Activated T-cell treated with anti-CD3 and anti-CD28 coated beads for 48 hours (primary cell): ENCODE measurements at regions not wholly inside any gene's neighbourhood (a gene's known extent, or its start where the extent isn't known, plus 50 kb on each side); places are given as distances from the start of the nearest gene placed in this dataset.
"Not testable (repeated sequence)": the region's sequence is repeated elsewhere in the genome, so short reads cannot be mapped to it uniquely, and the experiment has no call there.

ENCODE experiments used
- DNase-seq: peaks from one replicate; pipeline ENCODE4 v3.0.0-alpha.2; 2020; ENCODE audit warnings: low read depth

DNA sequence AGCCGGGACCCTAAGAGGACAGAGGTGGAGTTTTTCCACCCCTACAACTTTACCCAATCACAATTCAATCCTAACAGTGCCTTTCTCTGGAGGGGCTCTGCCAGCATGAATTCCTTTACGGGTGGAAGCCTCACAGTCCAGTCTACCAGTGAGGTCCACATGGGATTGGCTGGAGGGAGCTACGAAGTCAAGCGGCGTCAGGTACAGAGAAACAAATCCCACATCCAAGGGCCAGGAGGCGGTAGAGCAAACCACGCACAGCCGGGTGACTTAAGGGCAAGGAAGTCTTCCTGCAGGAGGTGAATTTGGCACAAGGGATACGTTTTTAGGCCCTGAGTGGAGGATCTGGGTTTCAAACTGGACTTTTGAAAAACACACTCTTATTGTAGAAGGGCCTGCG lies 199.6 kb downstream of the UQCRFS1 start:
- DNase-seq = no peak

DNA sequence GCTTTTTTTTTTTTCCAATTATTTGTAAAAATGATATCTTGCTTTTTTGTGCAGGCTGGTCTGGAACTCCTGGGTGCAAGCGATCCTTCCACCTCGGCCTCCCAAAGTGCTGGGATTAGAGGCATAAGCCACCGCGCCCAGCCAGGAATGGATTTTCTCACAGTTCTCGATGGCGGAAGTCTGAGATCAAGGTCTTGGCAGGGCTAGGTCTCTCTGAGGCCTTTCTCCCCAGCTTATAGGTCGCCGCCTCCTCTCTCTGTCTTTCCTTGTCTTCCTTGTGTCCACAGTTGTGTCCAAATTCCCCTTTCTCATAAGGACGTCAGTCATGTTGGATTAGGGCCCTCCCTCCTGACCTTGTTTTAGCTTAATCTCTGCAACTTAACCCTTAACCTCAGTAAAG lies 200.5 kb downstream of the UQCRFS1 start:
- no peak for DNase-seq

DNA sequence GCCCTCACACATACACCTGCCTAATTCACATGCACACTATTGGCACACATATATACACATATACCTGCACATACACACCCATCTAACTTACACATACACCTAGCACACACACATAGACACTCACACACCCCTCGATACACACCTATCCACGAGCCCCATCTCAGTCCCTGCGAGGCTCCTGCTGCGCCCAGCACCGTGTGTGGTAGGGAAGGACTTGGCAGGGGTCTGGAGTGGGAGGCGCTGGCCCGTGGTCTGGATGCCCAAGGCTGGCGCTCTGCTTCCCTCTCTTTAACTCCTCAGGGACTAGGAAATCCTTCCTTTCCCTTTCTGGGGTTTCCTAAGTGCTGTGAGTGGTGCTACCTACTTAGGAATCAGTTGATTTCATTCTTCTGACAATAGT lies 202.7 kb downstream of the UQCRFS1 start:
- DNase-seq = no peak

DNA sequence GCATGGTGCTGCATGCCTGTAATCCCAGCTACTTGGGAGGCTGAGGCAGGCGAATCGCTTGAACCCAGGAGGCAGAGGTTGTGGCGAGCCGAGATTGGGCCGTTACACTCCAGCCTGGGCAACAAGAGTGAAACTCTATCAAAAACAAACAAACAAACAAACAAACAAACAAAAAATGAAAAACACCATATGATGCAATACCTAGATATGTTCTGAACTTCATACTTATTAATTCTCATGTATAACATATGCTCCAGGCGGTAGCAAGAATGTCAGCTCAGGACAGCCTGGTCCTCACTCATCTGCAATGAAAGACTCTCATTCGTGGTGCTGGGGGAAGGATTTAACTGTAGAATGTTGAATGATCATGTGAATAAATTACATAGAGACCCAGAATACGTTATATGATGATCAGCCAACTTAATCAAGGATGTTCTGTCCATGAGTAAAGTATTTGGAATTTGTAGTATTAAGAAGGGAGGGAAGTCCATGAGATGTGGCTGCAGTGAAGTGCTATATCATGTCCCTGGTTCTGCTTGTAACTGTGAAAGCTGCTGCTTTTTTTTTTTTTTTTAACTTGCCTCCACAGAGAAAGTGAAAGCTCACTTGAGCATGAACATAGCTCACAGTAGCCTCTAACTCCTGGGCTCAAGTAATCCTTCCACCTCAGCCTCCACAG lies 206.8 kb downstream of the UQCRFS1 start:
- DNase-seq = no peak

DNA sequence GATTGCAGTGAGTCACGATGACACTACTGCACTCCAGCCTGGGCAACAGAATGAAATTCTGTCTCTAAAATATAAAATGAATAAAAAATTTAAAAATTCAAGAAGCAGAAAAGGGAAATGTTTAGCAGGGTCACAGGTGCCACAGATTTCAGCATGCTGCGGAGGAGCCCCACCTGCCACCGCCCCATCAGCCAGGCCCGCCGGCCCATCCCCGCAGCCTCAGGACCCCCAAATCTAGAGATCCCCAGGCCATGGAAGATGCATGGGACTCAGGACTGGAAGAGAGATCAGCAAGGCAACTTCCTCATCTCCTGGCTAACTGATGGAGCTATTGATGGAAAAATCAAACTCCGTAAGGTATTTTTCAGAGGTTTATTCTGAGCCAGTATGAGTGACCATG lies 208.2 kb downstream of the UQCRFS1 start:
- DNase-seq = no peak

DNA sequence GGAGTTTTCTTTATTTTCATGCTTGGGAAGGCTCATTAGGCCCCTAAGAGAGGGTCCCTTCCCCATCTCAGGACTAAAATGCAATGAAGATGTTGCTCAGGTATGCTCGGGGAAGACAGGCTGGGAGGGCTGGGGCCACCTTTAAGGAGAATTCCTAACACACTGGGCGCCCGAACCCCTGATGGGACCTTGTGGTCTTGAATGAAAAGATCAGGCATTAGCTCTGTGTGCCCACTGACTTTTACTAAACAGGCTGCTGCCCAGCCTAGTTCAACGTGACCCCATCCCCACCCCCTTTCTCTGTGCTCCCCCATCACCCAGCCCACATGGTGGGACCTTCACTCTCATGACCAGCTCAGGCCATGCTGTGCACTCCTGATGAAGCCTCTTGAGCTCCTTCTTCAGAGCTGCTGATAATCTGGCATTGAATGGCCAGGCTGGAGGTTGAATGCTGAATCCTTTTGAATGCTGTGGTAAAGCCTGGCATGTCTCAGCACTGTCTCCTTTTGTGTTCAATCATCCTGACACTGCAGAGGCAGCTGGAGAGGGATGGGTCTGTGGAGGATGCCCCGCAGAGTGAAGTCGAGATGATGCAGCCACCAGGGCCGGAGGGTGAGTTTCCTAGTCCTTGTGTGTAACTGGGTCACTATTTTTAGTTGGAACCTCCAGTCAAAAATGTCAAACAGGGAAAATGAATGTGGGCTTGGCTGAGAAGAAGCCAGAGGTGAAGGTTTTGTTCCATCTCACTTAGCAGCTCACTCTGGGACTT lies 209.1 kb downstream of the UQCRFS1 start:
- DNase-seq = no peak

DNA sequence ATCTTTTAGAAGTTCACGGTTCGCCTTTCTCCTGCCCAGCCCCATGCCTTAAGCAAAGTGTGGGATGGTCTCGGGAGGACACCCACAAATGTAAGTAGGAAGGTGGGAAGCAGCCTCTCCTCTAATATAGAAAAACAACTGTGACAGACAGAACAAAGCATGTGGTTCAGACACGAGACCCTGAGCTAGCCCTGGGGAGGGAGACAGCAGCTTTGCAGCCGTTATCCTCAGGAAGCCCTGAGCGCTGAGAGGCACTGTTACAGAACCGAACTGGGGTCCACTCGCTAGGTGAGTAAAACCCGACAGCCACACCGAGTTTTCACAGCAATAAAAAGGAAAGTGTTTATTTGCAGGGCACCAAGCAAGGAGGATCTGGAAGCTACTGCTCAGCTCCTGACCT lies 210.6 kb downstream of the UQCRFS1 start:
- DNase-seq = no peak

DNA sequence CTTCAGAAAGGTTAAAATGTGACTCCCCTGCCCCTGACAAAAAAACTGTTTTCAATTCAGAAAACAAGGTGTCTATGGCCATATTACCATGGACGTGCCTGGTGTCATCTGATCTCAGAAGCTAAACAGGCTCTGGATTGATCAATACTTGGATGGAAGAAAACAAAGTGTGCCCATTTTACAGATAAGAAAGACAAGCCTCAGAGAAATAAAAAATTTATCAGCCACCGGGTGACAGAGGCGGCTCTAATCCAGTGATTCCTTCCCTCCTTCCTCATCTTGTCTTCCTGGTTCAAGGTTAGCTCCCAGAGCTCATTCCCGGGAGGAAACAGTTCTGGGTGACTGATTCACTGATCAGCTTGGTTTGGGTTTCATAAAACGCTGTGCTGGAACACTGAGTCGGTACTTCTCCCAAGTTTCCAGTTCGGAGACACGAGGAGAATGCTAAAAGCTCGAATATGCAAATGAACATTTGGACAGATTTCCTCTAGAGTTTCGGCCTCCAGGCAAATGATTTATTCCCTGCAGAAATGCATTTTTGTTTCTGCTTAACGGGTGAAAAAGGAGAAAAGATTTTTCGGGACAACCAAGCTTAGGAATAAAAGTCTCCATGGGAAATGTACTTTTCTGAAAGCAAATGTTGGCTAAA lies 211.2 kb downstream of the UQCRFS1 start:
- no peak for DNase-seq

DNA sequence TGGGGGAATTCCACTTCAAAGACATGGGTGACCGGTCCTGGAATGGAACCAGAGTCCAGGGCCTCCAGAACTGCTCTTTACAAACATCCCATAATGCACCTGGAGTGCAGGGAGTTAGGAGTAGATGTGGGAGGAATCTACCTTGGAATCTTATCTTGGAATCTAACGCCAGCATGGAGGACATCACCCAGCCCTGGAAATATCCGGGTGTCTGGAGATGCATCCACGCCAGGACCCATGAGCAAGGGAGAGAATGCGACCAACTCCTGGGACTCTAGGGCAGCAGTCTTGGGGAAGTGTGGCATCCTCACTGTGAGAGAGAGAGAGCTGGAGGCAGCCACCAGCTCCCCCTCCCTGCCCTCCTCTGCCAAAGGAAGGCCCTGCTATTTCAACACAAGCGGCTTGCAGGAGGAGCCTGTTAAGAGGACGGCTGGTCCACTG lies 211.8 kb downstream of the UQCRFS1 start:
- DNase-seq = no peak

DNA sequence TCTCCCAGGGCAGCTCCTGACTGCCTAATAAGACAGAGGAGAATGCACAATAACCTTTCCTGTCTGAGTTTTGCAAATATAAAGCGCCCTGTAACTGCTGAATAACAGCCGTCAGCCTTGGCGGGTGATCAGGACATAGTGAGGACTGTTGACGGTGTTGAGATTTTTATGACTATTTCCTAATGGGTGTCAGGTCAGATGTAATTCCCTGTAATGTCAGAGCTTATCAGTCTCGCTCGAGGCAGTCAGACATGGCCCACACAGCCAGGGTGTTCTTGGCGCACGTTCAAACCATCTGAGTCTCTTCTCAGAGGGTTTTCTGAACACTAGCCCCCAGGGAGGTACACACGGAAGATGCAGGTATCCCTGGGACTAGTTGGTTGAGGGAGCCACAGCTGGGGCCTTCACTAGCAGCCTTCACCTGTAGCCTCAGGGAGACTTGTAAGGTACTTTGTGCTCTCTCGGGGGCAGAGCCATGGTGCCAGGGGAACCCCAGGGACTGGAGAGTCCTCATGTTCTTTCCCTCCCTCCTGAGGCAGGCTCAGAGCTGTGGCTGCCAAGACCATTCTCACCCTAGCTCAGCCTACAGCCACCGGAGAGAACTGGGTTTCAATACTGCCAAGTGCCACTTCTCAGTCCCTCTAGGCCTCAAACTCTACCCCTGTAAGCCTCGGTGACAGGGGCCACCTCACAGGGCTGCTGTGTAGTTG lies 213.1 kb downstream of the UQCRFS1 start:
- DNase-seq = no peak

DNA sequence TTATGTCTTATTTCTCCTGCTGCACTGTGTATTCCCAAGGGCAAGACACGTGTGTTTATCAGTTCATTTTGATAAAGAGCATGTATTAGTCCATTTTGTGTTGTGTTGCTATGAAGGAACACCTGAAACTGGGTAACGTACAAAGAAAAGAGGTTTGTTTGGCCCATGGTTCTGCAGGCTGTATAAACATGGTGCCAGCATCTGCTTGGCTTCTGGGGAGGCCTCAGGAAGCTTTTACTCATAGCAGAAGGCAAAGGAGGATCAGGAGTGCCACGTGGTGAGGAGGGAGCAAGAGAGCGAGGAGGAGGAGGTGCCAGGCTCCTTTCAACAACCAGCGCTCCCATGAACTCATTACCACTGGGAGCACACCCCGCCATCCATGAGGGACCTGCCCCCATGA lies 214.0 kb downstream of the UQCRFS1 start:
- no peak for DNase-seq

DNA sequence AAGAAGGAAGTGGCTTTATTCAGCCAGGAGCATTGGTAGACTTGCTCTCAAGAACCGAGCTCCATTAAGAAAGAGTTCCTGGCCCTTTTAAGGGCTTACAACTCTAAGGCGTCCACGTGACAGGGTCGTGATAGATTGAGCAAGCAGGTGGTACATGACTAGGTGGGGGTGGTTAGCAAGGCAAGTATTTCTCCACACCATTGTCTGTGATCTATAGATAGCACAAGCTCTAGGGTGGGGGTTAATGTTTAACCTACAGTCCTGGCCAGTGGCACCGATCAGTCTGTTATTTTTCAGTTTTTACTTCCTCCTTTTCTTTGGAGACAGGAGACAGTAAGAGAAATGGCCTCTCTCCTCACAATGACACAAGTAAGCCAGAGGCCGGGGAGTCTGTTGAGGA lies 215.1 kb downstream of the UQCRFS1 start:
- DNase-seq = not testable (repeated sequence)

DNA sequence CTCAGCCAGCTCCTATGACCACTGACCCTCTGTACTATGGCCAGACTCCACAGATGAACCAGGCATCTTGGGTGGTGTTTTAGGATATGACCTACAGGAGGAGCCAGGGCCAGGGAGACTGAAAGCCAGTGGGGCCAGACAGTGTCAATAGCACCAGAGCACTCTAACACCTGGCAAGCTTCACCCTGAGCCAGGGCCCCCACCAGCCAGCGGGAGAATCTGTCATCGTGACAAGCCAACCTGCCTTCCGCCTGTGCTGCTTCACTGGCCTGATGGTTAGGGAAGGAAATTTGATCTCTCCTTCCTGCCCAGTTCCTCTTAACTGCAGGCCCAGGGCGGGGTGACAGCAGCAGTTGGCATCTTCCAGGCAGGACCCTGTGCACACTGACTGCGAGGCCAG lies 222.4 kb downstream of the UQCRFS1 start:
- no peak for DNase-seq

DNA sequence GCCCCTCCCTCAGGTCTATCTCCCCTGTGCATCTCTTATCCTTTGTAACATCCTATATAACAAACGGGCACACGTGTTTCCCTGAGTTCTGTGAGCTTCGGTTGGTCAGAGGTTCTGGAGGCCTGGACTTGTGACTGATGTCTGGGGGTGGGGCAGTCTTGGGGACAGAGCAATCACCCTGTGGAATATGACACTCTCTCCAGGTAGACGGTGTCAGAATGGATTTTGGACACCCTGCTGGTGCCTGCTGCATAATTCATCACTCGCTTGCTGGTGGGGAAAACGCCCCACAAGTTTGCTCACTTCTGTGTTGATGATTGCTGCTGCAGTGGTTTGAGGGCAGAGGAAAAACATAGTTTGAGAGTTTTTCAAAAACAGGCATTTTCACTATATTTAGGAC lies 223.2 kb downstream of the UQCRFS1 start:
- no peak for DNase-seq

DNA sequence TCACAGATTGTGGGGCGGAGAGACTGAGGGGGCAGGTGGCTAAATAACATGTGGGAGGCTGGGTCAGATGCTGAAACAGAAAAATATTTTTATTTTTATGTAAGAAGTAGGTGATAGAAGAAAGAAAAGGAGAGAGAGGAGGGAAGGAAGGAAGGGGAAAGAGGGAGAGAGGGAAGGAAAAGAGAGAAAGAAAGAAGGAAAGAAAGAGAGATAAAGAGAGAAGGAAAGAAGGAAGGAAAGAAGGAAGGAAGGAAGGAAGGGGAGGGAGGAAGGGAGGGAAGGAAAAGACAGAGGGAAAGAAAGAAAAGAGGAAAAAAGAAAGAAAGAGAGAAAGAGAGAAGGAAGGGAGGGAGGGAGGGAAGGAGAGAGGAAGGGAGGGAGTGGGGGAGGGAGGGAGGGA lies 224.9 kb downstream of the UQCRFS1 start:
- no peak for DNase-seq

DNA sequence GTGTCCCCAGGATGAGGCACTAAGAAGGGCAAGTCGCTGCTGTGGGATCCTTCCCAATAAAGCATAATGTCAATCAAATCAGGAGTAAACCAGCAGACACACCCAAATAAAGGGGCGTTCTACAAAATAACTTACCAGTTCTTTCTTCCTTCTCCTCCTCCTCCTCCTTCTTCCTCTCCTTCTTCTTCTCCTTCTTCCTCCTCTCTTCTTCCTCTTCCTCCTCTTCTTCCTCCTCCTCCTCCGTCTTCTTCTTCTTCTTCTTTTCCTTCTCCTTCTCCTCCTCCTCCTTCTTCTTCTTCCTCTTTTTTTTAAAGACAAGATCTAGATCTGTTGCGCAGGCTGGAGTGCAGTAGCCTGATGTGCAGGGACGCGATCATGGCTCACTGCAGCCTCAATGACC lies 225.8 kb downstream of the UQCRFS1 start:
- no peak for DNase-seq

DNA sequence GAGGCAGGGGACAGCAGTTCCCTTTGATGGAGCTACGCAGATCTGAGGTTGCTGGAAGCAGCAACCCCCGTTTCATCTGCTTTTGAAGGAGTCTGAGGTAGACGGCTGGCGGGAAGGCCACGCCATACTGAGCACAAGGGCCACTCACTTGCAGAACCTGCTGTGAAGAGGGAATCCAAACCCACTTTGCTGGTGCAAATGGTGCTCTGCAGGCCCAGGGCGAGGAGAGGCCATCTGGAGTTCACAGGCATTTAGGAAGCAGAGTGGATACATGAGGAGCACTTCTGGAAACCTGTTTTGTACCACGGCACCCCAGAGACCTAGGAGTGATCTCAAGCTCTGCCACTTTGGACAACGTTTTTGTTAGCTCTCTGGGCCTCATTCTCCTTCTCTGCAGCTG lies 227.8 kb downstream of the UQCRFS1 start:
- no peak for DNase-seq

DNA sequence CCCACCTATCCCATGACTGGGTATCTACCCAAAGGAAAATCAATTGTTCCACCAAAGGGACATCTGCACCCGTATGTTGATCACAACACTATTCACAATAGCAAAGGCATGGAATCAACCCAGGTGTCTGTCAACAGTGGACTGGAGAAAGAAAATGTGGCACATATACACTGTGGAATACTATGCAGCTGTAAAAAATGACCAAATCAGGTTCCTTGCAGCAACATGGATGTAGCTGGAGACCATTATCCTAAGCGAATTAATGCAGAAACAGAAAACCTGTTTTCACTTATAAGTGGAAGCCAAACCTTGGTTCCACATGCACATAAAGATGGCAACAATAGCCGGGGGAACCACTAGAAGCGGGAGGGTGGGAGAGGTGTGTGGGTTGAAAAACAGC lies 228.6 kb downstream of the UQCRFS1 start:
- no peak for DNase-seq

DNA sequence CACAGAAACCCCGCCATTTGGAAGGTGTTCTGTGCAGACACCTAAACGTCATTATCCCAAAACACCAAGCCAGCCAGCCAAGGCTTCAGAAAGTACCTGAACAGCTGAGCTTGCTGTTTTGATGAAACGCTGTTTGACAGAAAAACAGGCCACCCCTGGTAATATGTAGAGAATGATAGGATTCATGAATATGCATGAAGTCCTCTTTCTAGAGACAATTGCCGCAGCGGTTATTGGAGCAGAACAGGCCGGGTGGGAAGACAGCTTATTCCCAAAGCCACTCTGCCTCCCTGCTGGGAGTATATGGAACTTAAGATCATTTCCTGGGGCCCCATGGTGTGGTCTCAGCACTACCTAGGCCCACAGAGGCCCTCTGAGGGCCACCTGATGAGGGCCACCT lies 229.5 kb downstream of the UQCRFS1 start:
- no peak for DNase-seq

DNA sequence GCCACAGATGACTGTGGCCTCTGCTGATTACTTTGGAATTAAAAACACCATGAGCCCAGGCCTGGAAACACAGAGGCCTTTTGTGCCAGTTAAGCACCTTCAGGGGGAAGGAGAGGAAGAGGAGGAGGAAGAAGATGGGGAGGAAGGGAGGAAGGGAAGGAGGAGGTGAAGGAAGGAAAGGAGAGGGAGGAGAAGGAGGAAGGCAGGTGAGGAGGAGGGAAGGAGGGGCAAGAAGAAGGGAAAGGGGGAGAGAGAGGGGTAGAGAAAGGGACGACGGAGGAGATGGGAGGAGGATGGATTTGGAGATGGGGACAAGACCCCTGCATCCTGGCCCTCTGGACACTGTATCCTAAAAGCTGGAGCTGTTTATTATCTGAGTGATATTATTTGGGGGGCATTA lies 231.0 kb downstream of the UQCRFS1 start:
- DNase-seq = no peak

DNA sequence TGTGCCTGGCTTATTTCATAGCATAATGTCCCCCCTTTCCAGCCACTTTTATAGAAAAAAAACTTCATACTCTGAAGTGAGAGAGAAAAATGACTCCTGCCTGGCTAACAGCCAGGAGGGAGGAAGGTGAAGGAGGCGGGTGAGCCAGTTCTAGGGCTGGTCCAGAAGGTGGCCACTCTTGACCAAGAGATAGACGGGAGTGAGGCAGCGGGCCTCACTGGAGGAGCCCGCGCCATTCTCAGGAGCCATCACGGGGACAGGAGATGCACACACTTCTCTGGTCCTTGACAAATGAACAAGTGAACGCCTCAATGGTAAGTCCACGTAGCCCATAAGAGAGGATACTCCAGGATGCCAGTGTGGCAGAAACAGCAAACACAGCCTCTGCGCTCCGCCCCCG lies 231.4 kb downstream of the UQCRFS1 start:
- DNase-seq = no peak

DNA sequence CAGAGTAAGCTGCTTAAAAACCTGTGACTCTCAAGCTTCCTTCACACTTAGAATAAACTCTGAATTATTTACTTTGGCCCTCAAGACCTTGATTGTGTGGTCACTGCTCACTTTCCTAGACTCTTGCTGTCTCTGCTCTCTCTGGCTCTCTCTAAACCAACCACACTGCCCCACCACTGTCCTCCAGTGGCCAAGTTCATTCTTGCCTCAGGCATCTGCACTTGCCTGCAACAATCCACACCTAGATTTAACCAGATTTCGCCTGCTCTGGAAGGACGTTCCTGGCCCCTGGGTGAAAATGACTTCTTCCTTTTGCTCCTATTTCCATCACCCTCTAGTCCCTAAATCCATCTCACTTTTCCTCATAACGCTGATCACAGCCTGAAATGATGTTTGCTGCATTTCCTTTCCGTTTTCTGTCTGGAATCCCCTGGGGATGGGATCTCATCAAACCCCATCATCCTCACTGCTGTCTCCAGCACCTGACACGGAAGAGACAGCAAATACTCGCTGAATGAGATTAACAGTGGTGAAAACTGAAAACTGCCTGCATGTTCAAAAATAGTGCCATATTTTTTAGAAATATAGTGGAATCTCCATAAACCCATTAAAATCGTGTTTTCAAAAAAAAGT lies 232.6 kb downstream of the UQCRFS1 start:
- no peak for DNase-seq
